ENCODE measurements at regions not wholly inside any gene's neighbourhood (a gene's known extent, or its start where the extent isn't known, plus 50 kb on each side); places are given as distances from the start of the nearest gene placed in this dataset.

DNA sequence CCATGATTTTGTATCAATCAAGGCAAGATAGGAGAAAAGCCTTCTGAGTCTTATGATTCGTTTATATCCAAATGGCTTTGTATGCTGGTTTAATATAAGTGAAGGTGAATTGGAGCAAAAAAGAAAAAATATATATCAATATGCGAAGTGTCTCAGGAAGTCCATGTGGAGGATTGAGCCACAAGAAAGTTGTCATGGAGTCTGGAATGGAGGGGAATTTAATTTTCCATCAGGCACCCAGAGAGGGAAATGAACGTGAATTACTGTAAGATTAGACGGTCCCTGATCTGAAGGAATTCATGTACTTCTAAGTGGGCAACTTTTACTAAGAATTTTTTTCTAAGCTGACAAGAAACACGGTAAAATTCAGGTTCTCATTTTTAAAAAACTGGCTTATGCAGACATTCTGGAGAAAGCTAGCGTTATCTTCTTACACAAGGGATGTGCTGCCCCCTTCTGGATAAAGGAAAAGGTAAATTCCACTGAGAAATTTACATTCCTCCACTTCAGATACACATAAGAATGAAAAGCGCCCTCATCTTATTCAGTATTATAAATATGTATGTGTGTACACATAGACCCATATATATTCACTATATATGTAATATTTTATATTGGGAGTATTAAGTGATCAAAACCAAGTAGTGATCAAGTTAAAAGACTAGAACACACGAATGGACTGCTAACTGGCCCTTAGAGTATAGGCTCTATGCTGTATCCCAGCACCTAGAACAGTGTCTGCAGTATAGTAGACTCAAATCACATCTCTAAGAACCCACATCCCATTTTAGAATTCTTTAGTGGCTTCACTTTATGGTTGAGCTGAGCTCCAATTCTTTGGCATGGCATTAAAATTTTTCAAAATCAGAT lies 289.0 kb upstream of the TFPI start:
- Histone ChIP-seq H3K27ac (no peak overlapping the region), H3K9me3 (replicated peaks in 1 of 3) (no peaks in the 10 kb centered on the region), H3K4me3 (no peak overlapping the region), H3K27me3 (no peaks in the 10 kb centered on the region), H3K4me1 (replicated peaks in 1 of 2) (no peaks in the 10 kb centered on the region), H3K36me3 (replicated peaks in 1 of 2) (no peaks in the 10 kb centered on the region)
- intact Hi-C loops (cut with DNase I), result loop anchor here in 1 of 2 donors (5.0 kb wide), 2 partner anchors 261 to 341 kb away; no protein-coding TSS in a partner anchor
- WGBS, 4 donors, result 43 to 49% (median 46%) methylated on average over 8 of the region's 8 CpGs
- TF ChIP-seq, protein P1, sequence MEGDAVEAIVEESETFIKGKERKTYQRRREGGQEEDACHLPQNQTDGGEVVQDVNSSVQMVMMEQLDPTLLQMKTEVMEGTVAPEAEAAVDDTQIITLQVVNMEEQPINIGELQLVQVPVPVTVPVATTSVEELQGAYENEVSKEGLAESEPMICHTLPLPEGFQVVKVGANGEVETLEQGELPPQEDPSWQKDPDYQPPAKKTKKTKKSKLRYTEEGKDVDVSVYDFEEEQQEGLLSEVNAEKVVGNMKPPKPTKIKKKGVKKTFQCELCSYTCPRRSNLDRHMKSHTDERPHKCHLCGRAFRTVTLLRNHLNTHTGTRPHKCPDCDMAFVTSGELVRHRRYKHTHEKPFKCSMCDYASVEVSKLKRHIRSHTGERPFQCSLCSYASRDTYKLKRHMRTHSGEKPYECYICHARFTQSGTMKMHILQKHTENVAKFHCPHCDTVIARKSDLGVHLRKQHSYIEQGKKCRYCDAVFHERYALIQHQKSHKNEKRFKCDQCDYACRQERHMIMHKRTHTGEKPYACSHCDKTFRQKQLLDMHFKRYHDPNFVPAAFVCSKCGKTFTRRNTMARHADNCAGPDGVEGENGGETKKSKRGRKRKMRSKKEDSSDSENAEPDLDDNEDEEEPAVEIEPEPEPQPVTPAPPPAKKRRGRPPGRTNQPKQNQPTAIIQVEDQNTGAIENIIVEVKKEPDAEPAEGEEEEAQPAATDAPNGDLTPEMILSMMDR (IDR thresholded peaks at IDR 0.05), result peak; percentile 46 to 69 (median 56)
- TF ChIP-seq POLR2A (IDR thresholded peaks at IDR 0.05), result no peak
- peak in 1 of 7 donors; percentile 5 for DNase-seq

DNA sequence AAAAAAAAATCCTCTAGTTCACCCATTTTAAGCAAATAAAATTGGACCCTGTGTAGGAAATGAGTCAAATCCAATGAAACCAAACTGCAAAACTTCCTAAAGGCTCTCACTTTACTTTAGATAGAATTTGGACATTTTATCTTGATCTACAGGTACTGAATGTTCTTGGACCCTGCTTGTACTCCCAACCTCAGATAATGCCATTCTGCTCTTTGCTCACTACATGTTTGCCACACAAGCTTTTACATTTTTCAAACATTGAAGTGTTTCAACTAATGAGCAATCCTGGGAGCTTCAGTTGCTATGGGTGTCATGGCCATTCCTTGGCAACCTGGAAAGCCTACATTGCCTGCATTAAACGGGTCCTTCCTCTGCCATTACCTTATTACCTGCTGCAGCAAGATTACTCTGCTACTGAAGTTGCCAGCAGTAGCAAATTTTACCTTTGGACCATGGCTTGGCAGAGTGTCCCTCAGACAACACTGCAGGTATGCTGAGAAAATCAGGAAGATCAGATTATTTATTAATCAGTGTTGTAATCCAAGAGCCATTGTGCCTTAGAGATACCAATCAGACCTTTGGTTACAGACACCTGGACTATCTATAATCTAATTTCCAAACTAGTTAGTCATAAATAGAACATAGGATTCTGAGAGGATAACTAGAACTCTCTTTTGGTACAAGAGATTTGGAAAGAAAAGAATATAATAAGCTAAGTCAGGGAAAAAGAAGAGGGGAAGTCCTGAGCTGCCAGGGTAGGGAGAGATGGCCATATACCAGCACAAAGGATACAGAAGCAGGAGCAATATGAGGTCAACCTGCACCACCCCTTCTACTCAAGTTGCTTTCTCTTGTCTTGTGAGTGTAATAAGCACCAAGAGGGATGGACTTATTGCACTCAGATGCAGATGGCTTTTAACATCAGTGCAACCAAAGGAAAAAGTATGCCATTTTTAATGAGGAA lies 293.3 kb upstream of the TFPI start:
- intact Hi-C loops (cut with DNase I), result no loop called here
- TF ChIP-seq POLR2A (IDR thresholded peaks at IDR 0.05), result no peak
- TF ChIP-seq, protein P1 (IDR thresholded peaks at IDR 0.05), result no peak
- 53 to 87% (median 71%) methylated on average over 1 of the region's 1 CpG for WGBS, 4 donors

DNA sequence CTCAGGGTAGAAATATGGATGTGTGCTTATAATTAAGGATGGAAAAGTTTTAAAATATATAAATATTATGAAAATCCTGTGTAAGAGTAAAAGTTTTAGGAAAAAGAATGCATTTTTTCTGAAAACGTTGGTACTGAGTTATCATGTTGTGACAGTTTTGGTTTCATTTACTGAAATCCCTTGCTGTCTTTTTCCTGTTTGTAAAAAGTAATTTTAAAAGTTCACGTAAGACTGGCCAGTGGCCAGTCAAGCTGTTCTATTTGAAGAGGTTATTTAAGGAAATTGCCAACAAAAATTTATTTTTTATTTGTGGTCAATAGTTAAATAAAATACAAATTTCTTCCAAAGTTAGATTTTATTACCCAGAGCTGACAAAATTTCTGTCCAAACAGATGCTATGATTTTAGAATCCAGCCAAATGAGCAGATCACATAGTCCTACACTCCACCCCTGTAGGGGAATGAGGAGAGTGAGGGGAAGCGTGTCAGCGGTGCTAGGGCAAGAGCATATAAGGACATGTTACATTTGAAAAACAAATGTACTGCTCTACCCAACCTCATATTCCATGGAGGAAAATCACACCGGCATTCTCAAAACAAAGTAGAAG lies 297.8 kb upstream of the TFPI start:
- Histone ChIP-seq H3K36me3 (replicated peaks in 1 of 2) (no peaks in the 10 kb centered on the region), H3K9me3 (replicated peaks in 1 of 3) (no peaks in the 10 kb centered on the region), H3K4me1 (replicated peaks in 1 of 2) (no peaks in the 10 kb centered on the region), H3K27ac (no peak overlapping the region), H3K4me3 (peak overlapping the region in 1 of 4 donors; percentile 21), H3K27me3 (no peaks in the 10 kb centered on the region)
- no peak for TF ChIP-seq POLR2A (IDR thresholded peaks at IDR 0.05)
- TF ChIP-seq, protein P1 (IDR thresholded peaks at IDR 0.05), result no peak
- no peak for DNase-seq
- intact Hi-C loops (cut with DNase I), result no loop called here
- 57 to 61% (median 58%) methylated on average over 5 of the region's 5 CpGs for WGBS, 4 donors

More for the DNA sequence above, 293.3 kb upstream of the TFPI start:
- Histone ChIP-seq H3K4me1 (replicated peaks in 1 of 2) (no peaks in the 10 kb centered on the region), H3K4me3 (no peak overlapping the region), H3K27ac (no peak overlapping the region), H3K27me3 (no peaks in the 10 kb centered on the region), H3K9me3 (replicated peaks in 1 of 3) (no peaks in the 10 kb centered on the region), H3K36me3 (replicated peaks in 1 of 2) (no peaks in the 10 kb centered on the region)
- no peak for DNase-seq

DNA sequence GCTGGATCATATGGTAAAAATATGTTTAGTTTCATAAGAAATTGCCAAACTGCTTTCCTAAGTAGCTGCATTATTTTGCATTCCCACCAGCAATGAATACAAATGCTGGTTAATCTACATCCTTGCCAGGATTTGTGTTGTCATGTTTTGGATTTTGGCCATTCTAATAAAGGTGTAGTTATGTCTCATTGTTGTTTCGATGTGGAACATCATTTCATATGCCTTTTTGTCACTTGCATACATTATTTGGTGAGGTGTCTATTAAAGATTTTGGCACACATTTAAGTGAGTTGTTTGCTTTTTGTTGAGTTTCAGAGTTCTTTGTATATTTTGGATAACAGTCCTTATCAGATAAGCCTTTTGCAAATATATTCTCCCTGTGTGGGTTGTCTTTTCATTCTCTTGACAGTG lies 299.2 kb upstream of the TFPI start:
- intact Hi-C loops (cut with DNase I), result no loop called here
- 55 to 76% (median 58%) methylated on average over 1 of the region's 1 CpG for WGBS, 4 donors
- Histone ChIP-seq H3K27ac (no peak overlapping the region), H3K27me3 (no peaks in the 10 kb centered on the region), H3K4me3 (no peak overlapping the region), H3K9me3 (replicated peaks in 1 of 3) (no peaks in the 10 kb centered on the region), H3K4me1 (replicated peaks in 1 of 2) (no peaks in the 10 kb centered on the region), H3K36me3 (replicated peaks in 1 of 2) (no peaks in the 10 kb centered on the region)
- DNase-seq, result no peak
- TF ChIP-seq POLR2A (IDR thresholded peaks at IDR 0.05), result no peak
- TF ChIP-seq, protein P1 (IDR thresholded peaks at IDR 0.05), result no peak

All from adrenal gland (tissue), 9 donors.